ENCODE measurements at regions not wholly inside any gene's neighbourhood (a gene's known extent, or its start where the extent isn't known, plus 50 kb on each side); places are given as distances from the start of the nearest gene placed in this dataset.

- H3K27me3 ChIP-seq (ENCODE audit: control insufficient read depth, low read length): no peaks in the 10 kb centered on the region
- no peaks in the 10 kb centered on the region for H3K36me3 ChIP-seq (ENCODE audit: control insufficient read depth, low read length)
- no peaks in the 10 kb centered on the region for H3K79me2 ChIP-seq (ENCODE audit: control insufficient read depth, low read length)
- H4K20me1 ChIP-seq (ENCODE audit: control insufficient read depth, insufficient read depth, low read depth, low read length): no peaks in the 10 kb centered on the region
- H3K4me2 ChIP-seq (ENCODE audit: low read length): no peak overlapping the region
- no peaks in the 10 kb centered on the region for H3K4me1 ChIP-seq (ENCODE audit: control insufficient read depth, low read length)
- no peaks in the 10 kb centered on the region for H3K9me2 ChIP-seq (replicated peaks; ENCODE audit: control insufficient read depth, low read length)
- peaks cover 4% of the 10 kb centered on the region; the same call in 1 of the 2 replicates for H3K9me3 ChIP-seq (ENCODE audit: control insufficient read depth, insufficient read depth, low read length)
- TF ChIP-seq CTCF (IDR thresholded peaks at IDR 0.05; ENCODE audit: low read depth, low read length, poor library complexity, severe bottlenecking) (no peak), EZH2phosphoT487 (IDR thresholded peaks at IDR 0.05; ENCODE audit: borderline replicate concordance, low read length) (no peak)
- H3F3A ChIP-seq (ENCODE audit: control insufficient read depth, insufficient read depth): no peaks in the 10 kb centered on the region
- H3K4me3 ChIP-seq (ENCODE audit: low read length): no peak overlapping the region
- H3K27ac ChIP-seq (ENCODE audit: low read depth, low read length): no peak overlapping the region
Measured at GRCh38 chr9:31824860-31825259, 559.6 kb upstream of the ACO1 start.

GRCh38 chr9:31837211-31837610 is 547.2 kb upstream of the ACO1 start:
- H3K9me2 ChIP-seq (replicated peaks; ENCODE audit: control insufficient read depth, low read length): no peaks in the 10 kb centered on the region
- no peak overlapping the region for H3K27ac ChIP-seq (ENCODE audit: low read depth, low read length)
- H3K4me2 ChIP-seq (ENCODE audit: low read length): no peak overlapping the region
- no peak for TF ChIP-seq CTCF (IDR thresholded peaks at IDR 0.05; ENCODE audit: low read depth, low read length, poor library complexity, severe bottlenecking)
- TF ChIP-seq EZH2phosphoT487 (IDR thresholded peaks at IDR 0.05; ENCODE audit: borderline replicate concordance, low read length): no peak
- H4K20me1 ChIP-seq (ENCODE audit: control insufficient read depth, insufficient read depth, low read depth, low read length): no peaks in the 10 kb centered on the region
- no peaks in the 10 kb centered on the region for H3K36me3 ChIP-seq (ENCODE audit: control insufficient read depth, low read length)
- H3K4me3 ChIP-seq (ENCODE audit: low read length): no peak overlapping the region
- H3K4me1 ChIP-seq (ENCODE audit: control insufficient read depth, low read length): no peaks in the 10 kb centered on the region
- no peaks in the 10 kb centered on the region for H3K27me3 ChIP-seq (ENCODE audit: control insufficient read depth, low read length)
- H3K9me3 ChIP-seq (ENCODE audit: control insufficient read depth, insufficient read depth, low read length): no peaks in the 10 kb centered on the region
- no peaks in the 10 kb centered on the region for H3K79me2 ChIP-seq (ENCODE audit: control insufficient read depth, low read length)
- no peaks in the 10 kb centered on the region for H3F3A ChIP-seq (ENCODE audit: control insufficient read depth, insufficient read depth)

- Histone ChIP-seq H3K79me2 (ENCODE audit: control insufficient read depth, low read length) (no peaks in the 10 kb centered on the region), H3K4me2 (ENCODE audit: low read length) (no peak overlapping the region), H3K36me3 (ENCODE audit: control insufficient read depth, low read length) (no peaks in the 10 kb centered on the region), H3K27me3 (ENCODE audit: control insufficient read depth, low read length) (no peaks in the 10 kb centered on the region), H3K9me2 (replicated peaks; ENCODE audit: control insufficient read depth, low read length) (no peaks in the 10 kb centered on the region), H4K20me1 (ENCODE audit: control insufficient read depth, insufficient read depth, low read depth, low read length) (no peaks in the 10 kb centered on the region), H3K4me3 (ENCODE audit: low read length) (no peak overlapping the region), H3K27ac (ENCODE audit: low read depth, low read length) (no peak overlapping the region), H3K4me1 (ENCODE audit: control insufficient read depth, low read length) (no peaks in the 10 kb centered on the region), H3F3A (ENCODE audit: control insufficient read depth, insufficient read depth) (no peaks in the 10 kb centered on the region), H3K9me3 (ENCODE audit: control insufficient read depth, insufficient read depth, low read length) (no peaks in the 10 kb centered on the region)
- TF ChIP-seq EZH2phosphoT487 (IDR thresholded peaks at IDR 0.05; ENCODE audit: borderline replicate concordance, low read length) (no peak), CTCF (IDR thresholded peaks at IDR 0.05; ENCODE audit: low read depth, low read length, poor library complexity, severe bottlenecking) (no peak)
Measured at GRCh38 chr9:31839273-31839672, 545.2 kb upstream of the ACO1 start.

GRCh38 chr9:31840702-31841101 is 543.7 kb upstream of the ACO1 start:
- no peaks in the 10 kb centered on the region for H3K27me3 ChIP-seq (ENCODE audit: control insufficient read depth, low read length)
- H3K27ac ChIP-seq (ENCODE audit: low read depth, low read length): no peak overlapping the region
- no peaks in the 10 kb centered on the region for H3K9me2 ChIP-seq (replicated peaks; ENCODE audit: control insufficient read depth, low read length)
- H3K4me2 ChIP-seq (ENCODE audit: low read length): no peak overlapping the region
- no peaks in the 10 kb centered on the region for H3K79me2 ChIP-seq (ENCODE audit: control insufficient read depth, low read length)
- no peaks in the 10 kb centered on the region for H3F3A ChIP-seq (ENCODE audit: control insufficient read depth, insufficient read depth)
- H3K4me3 ChIP-seq (ENCODE audit: low read length): no peak overlapping the region
- H3K36me3 ChIP-seq (ENCODE audit: control insufficient read depth, low read length): no peaks in the 10 kb centered on the region
- H3K9me3 ChIP-seq (ENCODE audit: control insufficient read depth, insufficient read depth, low read length): no peaks in the 10 kb centered on the region
- no peaks in the 10 kb centered on the region for H3K4me1 ChIP-seq (ENCODE audit: control insufficient read depth, low read length)
- H4K20me1 ChIP-seq (ENCODE audit: control insufficient read depth, insufficient read depth, low read depth, low read length): no peaks in the 10 kb centered on the region
- TF ChIP-seq EZH2phosphoT487 (IDR thresholded peaks at IDR 0.05; ENCODE audit: borderline replicate concordance, low read length): no peak
- TF ChIP-seq CTCF (IDR thresholded peaks at IDR 0.05; ENCODE audit: low read depth, low read length, poor library complexity, severe bottlenecking): no peak

Data from DOHH2 (cell line).